Dermis blood vessel endothelial cell (primary cell): ENCODE measurements at regions not wholly inside any gene's neighbourhood (a gene's known extent, or its start where the extent isn't known, plus 50 kb on each side); places are given as distances from the start of the nearest gene placed in this dataset.
"Not testable (repeated sequence)": the region's sequence is repeated elsewhere in the genome, so short reads cannot be mapped to it uniquely, and the experiment has no call there.

Source experiments
- DNase-seq: peaks from one replicate; pipeline ENCODE4 v3.0.0; 2010

DNA sequence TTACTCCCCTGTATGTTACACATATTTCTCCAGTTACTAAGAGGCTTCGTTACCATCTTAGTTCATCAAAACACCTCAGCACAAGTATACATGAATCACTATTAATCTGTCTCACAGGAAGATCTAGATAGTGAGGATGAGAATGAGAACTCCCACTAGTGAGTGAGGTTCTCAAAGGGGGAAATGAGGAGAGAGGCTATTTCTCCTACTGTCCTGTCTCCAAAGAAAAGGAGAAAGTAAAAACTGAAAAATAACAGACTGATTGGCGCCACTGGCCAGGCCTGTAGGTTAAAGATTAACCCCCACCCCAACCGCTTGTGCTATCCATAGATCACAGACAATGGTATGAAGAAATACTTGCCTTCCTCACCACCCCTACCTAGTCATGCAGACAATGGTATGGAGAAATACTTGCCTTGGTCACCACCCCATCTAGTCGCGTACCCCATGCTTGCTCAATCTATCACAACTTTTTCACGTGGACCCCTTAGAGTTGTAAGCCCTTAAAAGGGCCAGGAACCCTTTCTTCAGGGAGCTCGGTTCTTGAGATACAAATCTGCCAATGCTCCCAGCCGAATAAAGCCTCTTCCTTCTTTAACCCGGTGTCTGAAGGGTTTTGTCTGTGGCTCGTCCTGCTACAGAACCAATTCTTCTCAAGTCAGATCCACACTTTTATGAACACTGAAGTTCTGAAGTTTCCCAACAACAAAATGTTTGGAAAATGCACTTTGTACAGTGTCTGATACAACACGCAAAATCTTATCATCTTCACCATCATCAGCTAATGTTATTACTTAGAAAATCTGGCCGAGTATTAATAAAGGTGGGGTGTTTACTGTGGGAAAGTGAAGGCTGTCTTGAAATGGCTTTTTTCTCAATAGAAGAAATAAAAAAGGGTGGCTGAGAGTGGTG lies 598.1 kb downstream of the UQCRFS1 start:
- DNase-seq = no peak

DNA sequence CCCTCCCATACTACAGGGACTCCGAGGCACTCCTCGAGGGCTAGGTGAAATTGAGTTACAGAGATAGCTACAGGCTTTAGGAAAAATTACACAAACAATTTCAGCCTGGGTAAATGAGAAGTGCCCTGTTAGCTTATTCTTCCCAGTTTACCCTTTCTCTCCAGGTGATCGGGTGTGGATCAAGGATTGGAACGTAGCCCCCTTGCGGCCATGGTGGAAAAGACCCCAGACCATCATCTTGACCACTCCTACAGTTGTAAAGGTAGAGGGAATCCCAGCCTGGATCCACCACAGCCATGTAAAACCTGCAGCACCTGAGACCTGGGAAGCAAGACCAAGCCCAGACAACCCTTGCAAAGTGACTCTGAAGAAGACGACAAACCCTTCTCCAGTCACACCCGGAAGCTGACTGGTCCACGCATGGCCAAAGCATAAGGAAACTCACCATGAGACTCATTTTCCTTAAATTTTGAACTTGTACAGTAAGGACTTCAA lies 600.6 kb downstream of the UQCRFS1 start:
- DNase-seq = no peak

DNA sequence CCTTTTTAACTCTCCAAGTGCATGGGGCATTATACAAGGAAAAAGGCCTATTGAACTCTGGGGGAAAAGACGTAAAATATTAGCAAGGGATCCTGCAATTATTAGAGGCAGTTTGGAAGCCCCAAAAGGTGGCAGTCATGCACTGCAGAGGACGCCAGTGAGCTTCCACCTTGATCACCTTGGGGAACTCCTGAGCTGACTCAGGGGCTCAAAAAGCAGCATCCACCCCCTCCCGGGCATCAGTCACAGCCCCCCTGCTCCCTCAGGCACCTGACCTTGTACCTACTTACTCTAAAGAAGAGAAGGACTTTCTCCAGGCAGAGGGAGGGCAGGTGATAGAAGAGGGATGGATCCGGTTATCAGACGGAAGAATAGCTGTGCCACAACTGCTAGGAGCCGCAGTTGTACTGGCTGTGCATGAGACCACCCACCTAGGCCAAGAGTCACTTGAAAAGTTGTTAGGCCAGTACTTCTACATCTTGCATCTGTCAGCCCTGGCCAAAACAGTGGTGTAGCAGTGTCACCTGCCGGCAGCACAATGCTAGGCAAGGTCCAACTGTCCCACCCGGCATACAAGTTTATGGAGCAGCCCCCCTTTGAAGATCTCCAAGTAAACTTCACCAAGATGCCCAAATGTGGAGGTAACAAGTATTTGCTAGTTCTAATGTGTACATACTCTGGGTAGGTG lies 601.6 kb downstream of the UQCRFS1 start:
- not testable (repeated sequence) for DNase-seq

DNA sequence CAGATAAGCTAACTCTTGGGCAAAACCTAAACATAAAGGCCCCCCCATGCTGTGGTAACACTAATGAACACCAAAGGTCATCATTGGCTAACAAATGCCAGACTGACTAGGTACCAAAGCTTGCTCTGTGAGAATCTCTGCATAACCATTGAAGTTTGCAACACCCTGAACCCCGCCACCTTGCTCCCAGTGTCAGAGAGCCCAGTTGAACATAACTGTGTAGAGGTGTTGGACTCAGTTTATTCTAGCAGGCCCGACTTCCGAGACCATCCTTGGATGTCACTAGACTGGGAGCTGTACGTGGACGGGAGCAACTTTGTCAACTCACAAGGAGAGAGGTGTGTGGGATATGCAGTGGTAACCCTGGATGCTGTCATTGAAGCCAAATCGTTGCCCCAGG lies 602.2 kb downstream of the UQCRFS1 start:
- no peak for DNase-seq

DNA sequence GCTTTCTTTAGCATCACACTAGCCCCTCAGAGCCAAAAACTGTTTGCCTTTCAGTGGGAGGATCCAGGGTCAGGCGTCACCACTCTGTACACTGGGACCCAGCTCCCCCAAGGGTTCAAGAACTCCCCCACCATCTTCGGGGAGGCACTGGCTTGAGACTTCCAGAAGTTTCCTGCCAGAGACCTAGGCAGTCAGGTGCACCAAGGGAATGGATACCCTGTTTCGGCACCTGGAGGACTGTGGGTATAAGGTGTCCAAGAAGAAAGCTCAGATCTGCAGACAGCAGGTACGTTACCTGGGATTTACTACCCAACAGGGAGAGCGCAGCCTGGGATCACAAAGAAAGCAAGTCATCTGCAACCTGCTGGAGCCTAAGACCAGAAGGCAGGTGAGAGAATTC lies 603.0 kb downstream of the UQCRFS1 start:
- DNase-seq = no peak

DNA sequence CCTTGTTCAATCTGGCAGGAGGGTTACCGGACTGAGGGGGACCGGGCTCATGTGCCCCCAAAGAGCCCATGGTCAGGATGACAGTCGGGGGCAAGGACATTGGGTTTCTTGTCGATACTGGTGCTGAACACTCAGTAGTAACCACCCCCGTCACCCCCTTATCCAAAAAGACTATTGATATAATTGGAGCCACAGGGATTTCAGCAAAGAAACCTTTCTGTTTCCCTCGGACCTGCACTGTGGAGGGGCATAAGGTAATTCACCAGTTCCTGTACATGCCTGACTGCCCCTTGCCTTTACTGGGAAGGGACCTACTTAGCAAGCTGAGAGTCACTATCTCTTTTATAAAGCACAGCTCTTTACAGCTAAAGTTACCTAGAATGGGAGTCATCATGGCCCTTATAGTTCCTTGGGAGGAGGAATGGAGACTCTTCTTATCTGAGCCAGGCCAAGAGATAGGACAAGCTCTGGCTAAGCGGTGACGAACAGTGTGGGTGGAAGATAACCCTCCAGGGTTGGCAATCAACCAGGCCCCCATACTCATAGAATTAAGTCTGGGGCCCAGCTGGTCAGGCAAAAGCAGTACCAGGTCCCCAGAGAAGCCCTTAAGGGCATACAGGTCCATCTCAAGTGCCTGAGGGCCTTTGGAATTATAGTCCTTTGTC lies 603.7 kb downstream of the UQCRFS1 start:
- no peak for DNase-seq

DNA sequence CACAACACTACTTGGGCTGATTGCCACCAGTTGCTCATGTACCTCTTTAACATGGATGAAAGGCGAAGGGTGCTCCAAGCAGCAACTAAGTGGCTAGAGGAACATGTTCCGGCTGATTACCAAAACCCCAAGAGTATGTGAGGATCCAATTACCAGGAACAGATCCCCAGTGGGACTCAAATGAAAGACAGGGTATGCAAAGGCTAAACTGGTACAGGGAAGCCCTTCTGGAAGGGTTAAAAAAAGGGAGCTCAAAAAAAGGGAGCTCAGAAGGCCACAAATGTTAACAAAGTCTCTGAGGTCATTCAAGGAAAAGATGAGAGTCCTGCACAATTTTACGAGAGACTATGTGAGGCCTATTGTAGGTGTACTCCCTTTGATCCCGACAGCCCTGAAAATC lies 604.7 kb downstream of the UQCRFS1 start:
- no peak for DNase-seq

DNA sequence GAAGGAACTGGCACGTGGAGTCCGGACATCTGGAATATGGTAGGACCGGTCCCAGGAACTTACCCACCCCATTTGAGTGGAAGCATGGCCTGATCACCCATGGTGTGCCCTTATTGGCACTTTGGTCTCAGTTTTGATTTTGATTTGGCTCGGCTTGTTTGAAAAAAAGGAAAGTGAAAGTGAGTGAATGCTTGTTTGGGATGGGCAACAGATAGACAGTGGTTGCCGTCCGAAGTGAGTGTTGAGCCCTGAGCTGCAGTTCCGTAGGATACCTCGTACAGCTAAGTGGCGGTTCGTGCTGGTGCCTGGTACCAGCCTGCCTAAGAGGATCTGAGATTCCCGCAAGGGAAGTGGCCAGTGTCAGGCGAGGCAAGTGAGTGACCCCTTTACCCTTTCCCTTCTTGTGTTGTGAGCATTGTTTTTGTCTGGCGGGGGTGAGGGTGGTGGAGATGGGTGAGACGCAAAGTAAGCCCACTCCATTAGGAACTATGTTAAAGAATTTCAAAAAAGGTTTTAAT lies 605.8 kb downstream of the UQCRFS1 start:
- DNase-seq = no peak

DNA sequence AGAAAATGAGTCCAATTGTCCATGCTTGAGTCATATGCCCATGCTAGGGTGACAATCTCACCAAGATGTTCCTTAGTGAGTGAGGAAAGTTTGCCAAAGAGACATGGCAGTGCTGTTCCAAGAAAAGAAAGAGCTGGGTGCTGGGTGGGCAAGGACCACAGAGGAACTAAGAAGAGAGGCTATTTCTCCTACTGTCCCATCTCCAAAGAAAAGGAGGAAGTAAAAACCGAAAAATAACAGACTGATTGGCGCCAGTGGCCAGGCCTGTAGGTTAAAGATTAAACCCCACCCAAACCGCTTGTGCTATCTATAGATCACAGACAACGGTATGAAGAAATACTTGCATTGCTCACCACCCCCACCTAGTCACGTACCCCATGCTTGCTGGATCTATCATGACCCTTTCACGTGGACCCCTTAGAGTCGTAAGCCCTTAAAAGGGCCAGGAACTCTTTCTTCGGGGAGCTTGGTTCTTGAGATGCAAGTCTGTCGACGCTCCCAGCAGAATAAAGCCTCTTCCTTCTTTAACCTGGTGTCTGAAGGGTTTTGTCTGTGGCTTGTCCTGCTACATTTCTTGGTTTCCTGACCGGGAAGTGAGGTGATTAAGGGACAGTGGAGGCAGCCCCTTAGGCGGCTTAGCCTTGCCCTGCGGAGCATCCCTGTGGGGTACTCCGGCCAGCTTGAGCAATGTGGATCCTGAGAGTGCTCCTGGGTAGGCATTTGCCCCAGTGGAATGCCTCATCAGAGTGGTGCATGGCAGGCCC lies 606.5 kb downstream of the UQCRFS1 start:
- DNase-seq = no peak

DNA sequence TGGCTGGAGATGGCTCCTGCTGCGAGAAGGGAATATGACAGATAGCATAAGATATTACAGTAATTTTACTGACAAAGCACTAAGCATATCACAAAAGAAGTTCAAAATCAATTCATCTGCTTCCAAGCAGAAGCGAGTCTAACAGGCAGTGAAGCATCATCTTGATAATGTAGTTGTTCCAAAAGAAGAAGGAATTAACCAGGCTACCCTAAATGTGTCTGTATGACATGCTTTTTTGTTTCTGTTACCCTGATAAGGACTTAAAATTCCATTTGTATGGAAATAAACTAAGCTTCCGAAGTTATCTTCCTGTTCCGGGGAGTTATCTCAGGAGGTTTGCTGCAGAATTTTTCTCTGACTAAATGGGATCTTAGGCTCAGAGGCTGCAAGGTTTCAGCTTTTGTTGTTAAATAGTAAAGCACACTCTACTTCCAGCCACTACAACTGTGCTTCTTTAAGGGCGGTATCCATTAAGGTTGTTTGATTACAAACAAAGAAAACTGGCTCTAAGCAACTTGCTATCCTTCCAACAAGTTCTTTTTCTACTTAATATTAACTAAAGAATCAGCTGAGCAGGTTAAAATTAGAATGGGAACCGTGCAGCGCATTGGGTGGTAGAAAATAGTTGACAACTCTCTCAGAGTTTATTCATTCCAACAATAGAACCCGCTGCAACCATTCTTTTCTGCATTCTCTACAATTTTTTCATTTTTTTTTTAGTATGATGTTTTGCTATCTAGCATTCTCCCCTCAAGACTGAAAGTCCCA lies 607.3 kb downstream of the UQCRFS1 start:
- DNase-seq = no peak

DNA sequence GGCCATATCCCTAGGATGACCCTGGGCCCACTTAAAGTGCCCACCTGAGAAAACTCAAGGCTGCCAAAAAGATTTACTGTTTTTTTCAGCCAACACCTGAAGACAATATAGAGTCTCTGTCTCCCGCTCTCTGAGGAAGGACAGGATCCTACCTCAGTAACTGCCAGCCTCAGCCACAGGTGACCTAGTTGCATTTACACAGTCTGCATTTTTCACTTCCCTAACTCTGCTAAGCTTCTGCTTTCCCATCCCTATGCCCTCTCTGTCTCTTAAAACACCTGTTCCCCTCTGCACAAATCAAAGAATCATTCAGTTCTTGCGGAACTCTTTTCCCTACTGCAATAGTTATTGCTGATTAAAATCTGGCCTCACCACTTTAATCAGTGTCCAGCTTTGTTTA lies 609.5 kb downstream of the UQCRFS1 start:
- DNase-seq = no peak

DNA sequence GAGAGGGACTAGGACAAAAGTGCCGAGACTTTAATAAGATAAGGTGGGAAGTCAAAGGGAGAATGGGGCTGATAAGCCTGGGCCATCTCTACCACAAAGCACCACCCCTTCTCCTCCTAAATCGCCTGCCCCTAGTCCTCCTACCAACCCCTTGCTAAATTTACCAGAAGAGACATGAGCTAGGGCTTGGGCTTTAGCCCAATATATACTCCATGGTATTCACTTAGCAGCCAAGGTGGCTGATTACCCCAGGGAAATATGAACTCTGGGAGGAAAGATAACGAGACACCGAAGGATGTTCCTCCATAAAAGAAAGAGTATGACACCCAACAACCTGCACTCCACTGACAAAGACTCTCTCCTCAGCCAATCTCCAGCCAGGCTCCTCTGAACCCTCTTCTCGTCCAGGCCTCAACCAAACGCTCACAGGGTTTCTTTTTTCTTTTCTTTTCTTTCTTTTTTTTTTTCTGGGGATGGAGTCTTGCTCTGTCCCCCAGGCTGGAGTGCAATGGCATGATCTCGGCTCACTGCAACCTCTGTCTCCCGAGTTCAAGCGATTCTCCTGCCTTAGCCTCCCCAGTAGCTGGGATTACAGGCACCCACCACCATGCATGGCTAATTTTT lies 610.2 kb downstream of the UQCRFS1 start:
- no peak for DNase-seq

DNA sequence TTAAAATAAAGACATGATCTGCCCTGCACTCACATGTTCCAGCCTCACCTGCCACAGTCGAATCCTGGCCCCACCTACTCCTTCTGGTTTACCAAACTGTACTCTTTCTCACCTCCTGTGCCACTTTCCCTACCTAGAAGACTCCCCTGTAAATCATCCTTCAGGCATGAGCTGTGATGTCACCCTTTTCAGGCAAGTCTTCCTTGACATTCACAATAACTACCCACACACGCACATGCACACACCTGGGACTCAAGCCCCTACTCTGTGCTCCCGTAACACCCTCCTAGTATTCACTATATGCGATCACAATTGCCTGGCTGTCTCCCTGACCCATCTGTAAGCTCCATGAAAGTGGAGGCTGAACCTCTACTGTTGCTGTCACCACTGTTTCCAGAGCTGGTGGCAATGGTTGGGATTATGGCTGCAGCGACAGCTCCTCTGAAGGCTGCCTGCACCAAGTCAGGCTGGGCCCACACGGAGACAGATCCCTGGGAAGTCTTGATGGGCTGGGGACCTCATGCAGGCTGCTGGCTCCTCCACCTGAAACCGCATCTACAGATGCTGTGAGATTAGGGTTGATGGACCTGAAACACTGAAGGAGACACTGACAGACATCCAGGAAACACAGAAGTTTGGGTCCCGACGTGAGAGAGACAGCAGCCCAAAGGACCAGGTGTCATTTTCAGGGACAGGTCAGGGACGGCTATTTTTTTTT lies 611.1 kb downstream of the UQCRFS1 start:
- no peak for DNase-seq

DNA sequence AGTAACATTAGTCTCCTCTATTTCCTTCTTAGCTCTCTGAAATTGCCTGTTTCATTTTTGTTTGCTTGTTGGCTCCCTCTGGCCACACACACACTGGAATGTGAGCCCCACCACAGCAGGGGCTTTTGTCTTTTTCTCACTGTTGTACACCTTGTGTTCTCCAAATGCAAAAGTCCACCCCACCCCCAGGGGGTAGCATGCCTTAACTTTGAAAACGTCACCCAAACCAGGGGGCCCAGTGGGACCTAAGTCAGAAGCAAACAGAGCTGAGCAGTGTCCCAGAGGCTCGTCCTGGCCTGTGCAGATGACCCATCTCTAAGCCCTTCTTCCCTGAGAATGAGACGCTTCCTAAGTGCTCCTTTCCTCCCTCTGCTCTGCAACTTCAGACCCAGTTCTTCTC lies 614.1 kb downstream of the UQCRFS1 start:
- no peak for DNase-seq

DNA sequence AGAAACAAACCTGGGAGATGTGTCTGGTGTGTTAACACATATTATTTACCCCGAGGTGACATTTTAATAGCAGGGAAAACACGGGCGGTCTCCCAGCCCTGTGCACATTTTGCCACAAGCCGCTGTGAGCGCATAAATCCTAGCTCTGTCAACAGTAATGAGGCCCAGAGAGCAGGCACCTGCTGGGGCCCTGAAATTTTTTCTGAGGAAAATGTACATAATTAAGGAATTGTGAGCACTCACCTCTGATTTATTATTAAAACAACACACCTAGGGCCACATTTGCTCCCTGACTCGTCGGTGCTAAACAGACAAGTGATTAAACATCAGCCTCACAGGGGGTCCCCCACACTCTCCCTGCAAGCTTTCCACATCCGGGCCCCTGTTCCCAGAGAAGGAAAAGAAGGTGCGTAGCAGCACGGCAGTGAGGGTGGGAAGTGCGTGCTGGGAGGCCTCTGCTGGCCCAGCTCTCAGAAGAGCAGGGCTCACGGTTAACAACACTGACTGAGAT lies 616.3 kb downstream of the UQCRFS1 start:
- no peak for DNase-seq

DNA sequence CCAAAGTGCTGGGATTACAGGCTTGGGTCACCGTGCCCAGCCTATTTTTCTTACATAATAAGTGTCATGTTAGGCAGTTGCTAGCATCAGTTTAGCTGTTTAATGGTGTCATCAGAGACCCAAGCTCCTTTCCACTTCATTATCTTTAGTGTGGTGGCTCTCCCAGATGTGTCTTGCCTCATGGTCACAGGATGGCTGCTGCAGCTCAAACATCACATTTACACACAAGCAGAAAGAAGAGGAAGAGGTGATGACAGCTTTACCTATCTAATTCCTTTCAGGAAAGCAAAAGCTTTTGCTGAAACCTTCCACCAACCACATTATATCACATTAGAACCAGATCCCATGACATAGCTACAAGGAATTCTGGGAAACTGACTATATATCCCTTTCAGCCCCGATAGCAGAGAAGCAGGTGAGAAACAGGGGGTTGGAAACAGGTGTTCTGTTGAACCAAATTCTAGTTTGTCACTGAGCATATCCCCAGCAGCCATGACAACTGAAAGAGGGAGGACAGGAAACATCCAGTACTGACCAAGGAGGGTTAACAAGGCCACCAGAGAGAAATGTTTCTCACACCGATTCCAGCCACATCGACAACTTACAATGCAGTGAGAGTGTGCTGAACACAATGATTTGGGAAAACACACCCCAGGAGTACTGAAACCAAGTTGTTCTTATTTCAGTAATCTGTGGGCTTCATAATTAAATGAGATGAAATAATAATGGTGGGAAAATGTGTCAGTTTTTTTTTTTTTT lies 617.0 kb downstream of the UQCRFS1 start:
- DNase-seq = no peak

DNA sequence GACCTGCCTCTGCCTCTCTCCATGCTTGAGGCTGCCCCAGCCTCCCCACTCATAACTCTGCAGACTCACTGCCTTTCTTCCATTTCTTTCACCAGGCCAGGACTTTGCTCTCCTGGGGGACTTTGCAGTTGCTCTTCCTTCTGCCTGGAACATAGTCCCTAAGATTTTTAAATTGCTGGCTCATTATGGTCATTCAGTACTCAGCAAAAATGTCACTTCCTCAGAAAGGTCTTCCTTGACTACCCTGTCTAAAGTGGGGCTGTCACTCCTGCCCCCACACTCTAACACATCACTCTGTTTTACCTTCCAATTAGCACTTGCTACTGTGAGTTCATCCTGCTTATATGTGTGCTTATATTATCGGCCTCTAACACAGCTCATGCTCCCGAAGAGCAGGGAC lies 618.2 kb downstream of the UQCRFS1 start:
- no peak for DNase-seq

DNA sequence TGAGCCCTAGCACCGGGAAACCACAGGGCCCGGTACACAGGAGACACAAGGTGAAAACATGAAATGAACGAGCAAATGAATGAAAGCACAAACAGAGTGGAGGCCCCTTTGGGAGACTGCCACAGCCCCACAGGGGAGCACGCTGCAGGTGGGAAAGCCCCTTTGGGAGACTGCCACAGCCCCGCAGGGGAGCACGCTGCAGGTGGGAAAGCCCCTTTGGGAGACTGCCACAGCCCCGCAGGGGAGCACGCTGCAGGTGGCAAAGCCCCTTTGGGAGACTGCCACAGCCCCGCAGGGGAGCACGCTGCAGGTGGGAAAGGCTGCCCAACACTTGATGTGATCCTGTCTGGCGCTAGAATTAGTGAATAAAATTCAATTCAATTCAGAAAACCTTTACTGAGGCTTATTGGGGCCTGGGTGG lies 623.0 kb downstream of the UQCRFS1 start:
- not testable (repeated sequence) for DNase-seq

DNA sequence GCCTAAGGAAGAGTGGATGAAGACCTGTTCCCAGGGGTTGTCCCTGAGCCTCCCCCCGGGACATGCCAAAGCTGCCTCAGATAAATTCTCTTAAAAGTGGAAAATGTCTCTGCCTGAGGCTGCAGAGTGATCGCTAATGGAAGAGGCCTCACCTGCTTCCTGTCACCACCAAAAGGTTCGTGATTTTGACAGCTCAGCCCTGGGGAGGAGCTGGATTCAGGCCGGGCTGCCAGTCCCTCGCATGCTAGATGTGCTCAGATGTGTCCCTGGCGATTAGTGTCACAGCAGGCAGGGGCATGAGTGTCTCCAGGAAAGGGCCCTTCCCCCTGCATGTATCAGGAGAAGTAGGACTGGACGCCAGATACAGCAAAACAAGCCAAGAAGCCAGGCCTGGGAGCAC lies 626.5 kb downstream of the UQCRFS1 start:
- DNase-seq = no peak
